Muscle layer of colon (tissue), 2 donors: ENCODE measurements at regions not wholly inside any gene's neighbourhood (a gene's known extent, or its start where the extent isn't known, plus 50 kb on each side); places are given as distances from the start of the nearest gene placed in this dataset.
"Not testable (repeated sequence)": the region's sequence is repeated elsewhere in the genome, so short reads cannot be mapped to it uniquely, and the experiment has no call there.

Experiments used
- H3K27ac ChIP-seq: one replicate; pipeline ENCODE4 v1.7.0; 2013; ENCODE audit warnings: low read depth, mild to moderate bottlenecking, low read length, moderate library complexity
- H3K27me3 ChIP-seq, 2 donors: one replicate each; pipeline ENCODE4 v1.7.0; 2013; ENCODE audit warnings: low read length in 2 of 2, mild to moderate bottlenecking in 2 of 2; ENCODE audit not compliant: insufficient read depth in 2 of 2, control insufficient read depth in 1 of 2
- H3K36me3 ChIP-seq: one replicate; pipeline ENCODE4 v1.7.0; 2013; ENCODE audit warnings: mild to moderate bottlenecking, low read length; ENCODE audit not compliant: insufficient read depth
- H3K4me1 ChIP-seq: one replicate; pipeline ENCODE4 v1.7.0; 2013; ENCODE audit warnings: mild to moderate bottlenecking, low read length; ENCODE audit not compliant: insufficient read depth
- H3K4me3 ChIP-seq, 2 donors: one replicate each; pipeline ENCODE4 v1.7.0; 2013; ENCODE audit warnings: low read length in 2 of 2, low read depth in 1 of 2, mild to moderate bottlenecking in 1 of 2, moderate library complexity in 1 of 2
- H3K9ac ChIP-seq: one replicate; pipeline ENCODE4 v1.7.0; 2013; ENCODE audit warnings: low read length
- H3K9me3 ChIP-seq: one replicate; pipeline ENCODE4 v1.7.0; 2013; ENCODE audit warnings: mild to moderate bottlenecking, low read length
- donor health status: abdominal sarcoma.
- donor health status: Adenocarcinoma of cecum.

DNA sequence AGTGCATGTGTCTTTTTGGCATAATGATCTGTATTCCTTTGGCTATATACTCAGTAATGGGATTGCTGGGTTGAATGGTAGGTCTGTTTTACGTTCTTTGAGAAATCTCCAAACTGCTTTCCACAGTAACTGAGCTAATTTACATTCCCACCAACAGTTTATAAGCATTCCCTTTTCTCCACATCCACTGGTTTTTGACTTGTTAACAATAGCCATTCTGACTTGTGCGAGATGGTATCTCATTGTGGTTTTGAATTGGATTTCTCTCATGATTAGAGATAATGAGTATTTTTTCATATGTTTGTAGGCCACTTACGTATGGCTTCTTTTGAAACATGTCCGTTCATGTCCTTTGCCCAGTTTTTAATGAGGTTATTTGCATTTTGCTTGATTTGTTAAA is 117.7 kb downstream of the CHCHD4 start:
- H3K4me3 ChIP-seq = no peak overlapping the region
- H3K27me3 ChIP-seq = no peaks in the 10 kb centered on the region
- H3K4me1 ChIP-seq = no peaks in the 10 kb centered on the region
- no peak overlapping the region for H3K9ac ChIP-seq
- no peaks in the 10 kb centered on the region for H3K36me3 ChIP-seq
- no peaks in the 10 kb centered on the region for H3K9me3 ChIP-seq
- H3K27ac ChIP-seq = no peak overlapping the region

DNA sequence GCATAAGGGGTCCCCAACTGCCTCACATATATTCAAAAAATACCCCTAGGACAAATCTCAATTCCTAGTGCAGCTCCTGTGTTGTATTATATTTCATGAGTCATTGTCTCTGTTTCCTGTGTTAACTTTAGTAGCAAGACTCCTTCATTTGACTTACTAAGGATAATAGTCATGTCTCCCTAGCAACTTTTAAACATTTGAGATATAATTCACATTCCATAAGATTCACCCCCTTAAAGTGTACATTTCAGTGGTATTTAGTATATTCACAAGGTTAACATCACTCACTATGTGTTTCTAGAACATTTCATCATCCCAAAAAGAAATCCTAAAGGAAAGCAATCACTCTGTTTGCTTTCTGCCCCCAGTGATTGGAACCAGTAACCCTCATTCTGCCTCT is 121.3 kb upstream of the WNT7A start:
- no peaks in the 10 kb centered on the region for H3K27me3 ChIP-seq
- no peak overlapping the region for H3K9ac ChIP-seq
- H3K4me1 ChIP-seq = no peaks in the 10 kb centered on the region
- H3K4me3 ChIP-seq = no peak overlapping the region
- H3K27ac ChIP-seq = no peak overlapping the region
- no peaks in the 10 kb centered on the region for H3K36me3 ChIP-seq
- no peaks in the 10 kb centered on the region for H3K9me3 ChIP-seq

DNA sequence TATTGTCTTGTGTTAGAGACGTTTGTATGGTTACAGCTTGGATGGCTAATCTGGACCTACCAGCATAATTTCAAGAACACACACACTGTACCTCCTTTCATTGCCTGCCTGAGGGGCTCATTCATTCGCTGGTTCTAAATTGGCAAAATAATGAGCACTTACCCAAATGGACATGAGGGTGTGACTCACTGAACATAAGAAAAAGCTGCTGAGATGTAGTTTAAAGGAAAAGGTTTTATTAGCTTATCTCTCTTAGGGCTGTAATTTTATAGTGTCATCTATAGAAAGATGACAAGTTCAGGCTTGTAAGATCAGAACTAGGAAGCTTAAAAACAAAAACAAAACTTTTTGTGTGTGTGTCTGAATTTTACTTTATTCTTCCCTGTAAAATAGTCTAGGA is 120.7 kb upstream of the WNT7A start:
- Histone ChIP-seq H3K27ac (no peak overlapping the region), H3K4me3 (no peak overlapping the region), H3K27me3 (no peaks in the 10 kb centered on the region), H3K4me1 (no peaks in the 10 kb centered on the region), H3K9me3 (no peaks in the 10 kb centered on the region), H3K36me3 (no peaks in the 10 kb centered on the region), H3K9ac (no peak overlapping the region)

DNA sequence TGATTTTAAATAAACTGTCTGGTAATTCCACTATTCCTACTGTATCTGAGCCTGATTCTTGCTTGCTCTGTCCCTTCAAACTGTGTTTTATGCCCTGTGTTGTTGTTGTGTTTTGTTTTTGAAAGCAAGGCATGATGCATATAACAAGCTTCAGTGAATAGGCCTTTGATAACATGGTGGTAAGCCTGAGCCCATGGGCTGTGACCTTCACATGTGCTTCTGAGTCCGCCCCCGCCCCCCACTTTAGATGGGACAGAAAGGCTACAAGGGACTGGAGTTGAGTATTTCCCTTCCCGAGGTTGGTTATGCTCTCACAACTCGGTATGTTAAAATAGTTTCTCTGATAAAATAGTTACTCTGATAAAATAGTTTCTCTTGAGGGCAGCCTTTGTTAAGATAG is 119.0 kb upstream of the WNT7A start:
- Histone ChIP-seq H3K27me3 (no peaks in the 10 kb centered on the region), H3K9ac (no peak overlapping the region), H3K4me3 (no peak overlapping the region), H3K9me3 (no peaks in the 10 kb centered on the region), H3K27ac (no peak overlapping the region), H3K36me3 (no peaks in the 10 kb centered on the region), H3K4me1 (no peaks in the 10 kb centered on the region)

DNA sequence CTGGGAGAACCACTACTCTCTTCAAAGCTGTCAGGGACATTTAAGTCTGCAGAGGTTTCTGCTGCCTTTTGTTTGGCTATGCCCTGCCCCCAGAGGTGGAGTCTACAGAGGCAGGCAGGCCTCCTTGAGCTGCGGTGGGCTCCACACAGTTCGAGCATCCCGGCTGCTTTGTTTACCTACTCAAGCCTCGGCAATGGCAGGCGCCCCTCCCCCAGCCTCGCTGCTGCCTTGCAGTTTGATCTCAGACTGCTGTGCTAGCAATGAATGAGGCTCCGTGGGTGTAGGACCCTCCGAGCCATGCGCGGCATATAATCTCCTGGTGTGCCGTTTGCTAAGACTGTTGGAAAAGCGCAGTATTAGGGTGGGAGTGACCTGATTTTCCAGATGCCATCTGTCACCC is 115.3 kb upstream of the WNT7A start:
- H3K4me1 ChIP-seq, H3K27me3 ChIP-seq, H3K9me3 ChIP-seq, H3K27ac ChIP-seq, H3K4me3 ChIP-seq, H3K9ac ChIP-seq, H3K36me3 ChIP-seq: not testable (repeated sequence)

DNA sequence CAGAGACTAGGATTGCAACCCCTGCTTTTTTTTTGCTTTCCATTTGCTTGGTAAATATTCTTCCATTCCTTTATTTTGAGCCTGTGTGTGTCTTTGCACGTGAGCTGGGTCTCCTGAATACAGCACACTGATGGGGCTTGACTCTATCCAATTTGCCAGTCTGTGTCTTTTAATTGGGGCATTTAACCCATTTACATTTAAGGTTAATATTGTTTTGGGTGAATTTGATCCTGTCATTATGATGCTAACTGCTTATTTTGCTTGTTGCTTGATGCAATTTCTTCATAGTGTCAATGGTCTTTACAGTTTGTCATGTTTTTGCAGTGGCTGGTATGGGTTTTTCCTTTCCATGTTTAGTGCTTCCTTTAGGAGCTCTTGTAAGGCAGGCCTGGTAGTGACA is 109.1 kb upstream of the WNT7A start:
- H3K4me1 ChIP-seq, H3K27ac ChIP-seq, H3K9ac ChIP-seq, H3K9me3 ChIP-seq, H3K4me3 ChIP-seq, H3K36me3 ChIP-seq, H3K27me3 ChIP-seq: not testable (repeated sequence)

DNA sequence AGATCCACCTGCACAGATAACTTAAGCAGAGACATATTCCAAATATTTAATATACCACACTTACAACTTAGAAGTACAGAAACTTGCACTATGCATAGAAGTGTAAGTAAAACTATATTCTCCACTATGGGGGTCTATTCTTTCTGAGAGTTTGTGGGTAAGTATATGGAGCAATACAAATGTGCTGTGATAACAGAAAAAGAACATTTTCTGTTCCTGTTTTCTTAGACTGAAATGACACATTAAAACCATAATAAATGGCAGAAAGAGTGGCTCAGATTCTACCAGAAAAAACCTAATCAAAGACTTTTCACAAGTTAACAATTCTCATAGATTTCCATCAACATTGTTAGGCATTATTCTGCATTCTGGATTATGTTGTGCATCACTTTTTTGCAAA is 96.6 kb upstream of the WNT7A start:
- Histone ChIP-seq H3K4me3 (no peak overlapping the region), H3K27ac (no peak overlapping the region), H3K27me3 (no peaks in the 10 kb centered on the region), H3K4me1 (no peaks in the 10 kb centered on the region), H3K9me3 (no peaks in the 10 kb centered on the region), H3K9ac (no peak overlapping the region), H3K36me3 (no peaks in the 10 kb centered on the region)

DNA sequence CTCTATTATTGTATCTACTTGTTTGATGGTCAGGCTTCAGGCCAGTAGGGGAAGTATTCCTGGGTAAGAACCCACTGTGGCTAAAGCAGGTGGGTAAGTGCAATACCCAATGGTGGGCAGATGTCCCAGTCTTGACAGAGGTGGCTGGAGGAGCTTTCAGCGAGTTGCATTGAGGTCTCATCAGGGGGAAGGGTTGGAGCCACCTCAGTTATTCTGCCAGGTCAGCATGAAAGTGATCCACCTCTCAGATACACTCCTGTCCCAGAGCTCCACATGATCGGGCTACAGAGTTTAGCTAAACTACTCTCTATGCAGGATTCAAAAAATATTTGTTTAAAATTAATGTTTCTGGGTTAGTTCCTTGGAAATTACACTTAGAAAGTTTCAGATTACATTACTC is 95.8 kb upstream of the WNT7A start:
- no peak overlapping the region for H3K27ac ChIP-seq
- no peaks in the 10 kb centered on the region for H3K36me3 ChIP-seq
- H3K4me3 ChIP-seq = no peak overlapping the region
- no peaks in the 10 kb centered on the region for H3K9me3 ChIP-seq
- H3K9ac ChIP-seq = no peak overlapping the region
- H3K27me3 ChIP-seq = no peaks in the 10 kb centered on the region
- no peaks in the 10 kb centered on the region for H3K4me1 ChIP-seq

DNA sequence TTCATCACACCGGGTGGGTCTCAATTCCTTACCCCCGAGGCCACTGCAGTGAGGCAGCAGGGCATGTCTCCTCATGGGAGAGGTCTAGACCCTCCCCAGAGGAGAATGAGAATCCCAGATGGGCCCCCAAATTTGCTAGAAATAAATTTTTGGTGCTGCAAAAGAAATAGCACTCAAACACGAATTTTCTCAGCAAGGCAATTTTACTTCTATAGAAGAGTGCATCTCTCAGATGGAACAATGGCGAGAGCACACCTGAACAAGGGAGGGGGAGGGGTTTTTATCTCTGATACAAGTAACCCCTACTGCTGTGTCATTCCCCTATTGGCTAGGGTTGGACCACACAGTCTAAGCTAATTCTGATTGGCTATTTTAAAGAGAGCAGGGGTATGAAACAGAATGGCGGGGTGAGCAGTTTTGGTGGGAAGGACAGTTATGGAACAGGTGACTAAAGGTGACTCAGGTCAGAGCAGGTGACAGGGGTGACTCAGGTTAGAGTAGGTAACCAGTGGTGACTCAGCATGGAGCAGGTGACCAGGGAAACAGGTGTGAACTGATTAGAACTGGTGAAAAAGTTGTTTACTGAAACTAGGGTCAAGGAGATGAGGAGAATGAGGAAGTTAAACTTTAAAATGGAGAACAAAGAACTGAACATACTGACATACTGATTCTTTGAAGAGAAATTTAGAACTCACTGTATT is 93.0 kb upstream of the WNT7A start:
- no peaks in the 10 kb centered on the region for H3K4me1 ChIP-seq
- no peaks in the 10 kb centered on the region for H3K27me3 ChIP-seq
- H3K27ac ChIP-seq = no peak overlapping the region
- no peak overlapping the region for H3K9ac ChIP-seq
- no peaks in the 10 kb centered on the region for H3K36me3 ChIP-seq
- H3K9me3 ChIP-seq = no peaks in the 10 kb centered on the region
- no peak overlapping the region for H3K4me3 ChIP-seq

DNA sequence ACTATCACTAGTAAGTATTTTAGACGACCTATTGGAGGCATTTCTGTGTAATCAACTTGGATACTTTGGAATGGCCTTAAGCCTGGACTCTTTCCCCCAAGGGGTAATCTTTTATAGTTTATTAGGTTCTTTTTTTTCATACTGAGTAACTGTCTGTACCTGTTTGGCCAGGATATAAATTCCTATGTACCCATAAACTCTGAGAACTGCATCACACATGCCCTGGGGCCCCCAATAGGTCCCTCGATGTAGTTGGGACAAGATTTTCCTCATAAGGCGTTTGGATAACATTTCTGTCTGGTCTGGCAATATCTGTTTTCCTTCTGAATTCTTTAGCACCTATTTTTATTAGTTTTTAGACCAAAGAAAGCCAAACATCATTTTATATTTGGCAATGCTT is 86.4 kb upstream of the WNT7A start:
- Histone ChIP-seq H3K4me1 (no peaks in the 10 kb centered on the region), H3K27ac (no peak overlapping the region), H3K4me3 (no peak overlapping the region), H3K36me3 (no peaks in the 10 kb centered on the region), H3K9me3 (no peaks in the 10 kb centered on the region), H3K9ac (no peak overlapping the region), H3K27me3 (no peaks in the 10 kb centered on the region)

DNA sequence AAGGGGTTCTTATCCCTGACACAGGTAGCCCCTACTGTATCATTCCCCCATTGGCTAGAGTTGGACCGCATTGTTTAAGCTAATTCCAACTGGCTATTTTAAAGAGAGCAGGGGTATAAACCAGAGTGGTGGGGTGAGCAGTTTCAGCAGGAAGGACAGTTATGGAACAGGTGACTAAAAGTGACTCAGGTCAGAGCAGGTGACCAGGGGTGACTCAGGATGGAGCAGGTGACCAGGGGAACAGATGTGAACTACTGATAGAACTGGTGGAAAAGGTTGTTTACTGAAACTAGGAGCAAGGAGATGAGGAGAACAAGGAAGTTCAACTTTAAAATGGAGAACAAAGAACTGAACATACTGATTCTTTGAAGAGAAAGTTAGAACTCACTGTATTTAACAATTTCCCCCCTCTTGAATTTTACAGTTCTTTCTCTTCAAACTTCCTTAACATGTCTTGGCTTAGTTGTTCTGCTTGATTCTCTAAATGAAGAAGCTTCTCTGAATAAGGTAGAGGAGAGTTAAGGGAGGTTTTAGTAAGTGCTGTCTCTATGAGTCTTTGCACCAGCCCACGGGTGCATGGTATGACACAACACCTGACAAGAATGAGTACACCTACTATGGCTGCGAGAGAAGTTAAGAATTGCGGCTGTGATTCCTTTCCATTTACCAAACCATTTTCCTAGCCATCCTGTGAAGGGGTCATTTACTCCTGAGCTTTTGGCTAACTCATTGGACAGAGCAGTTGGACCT is 83.4 kb upstream of the WNT7A start:
- Histone ChIP-seq H3K4me1 (no peaks in the 10 kb centered on the region), H3K4me3 (no peak overlapping the region), H3K9me3 (no peaks in the 10 kb centered on the region), H3K27me3 (no peaks in the 10 kb centered on the region), H3K27ac (no peak overlapping the region), H3K36me3 (no peaks in the 10 kb centered on the region), H3K9ac (no peak overlapping the region)
